AG09319 (cell line): ENCODE measurements at regions not wholly inside any gene's neighbourhood (a gene's known extent, or its start where the extent isn't known, plus 50 kb on each side); places are given as distances from the start of the nearest gene placed in this dataset.

ENCODE experiments used
- DNase-seq: peaks from one replicate; pipeline ENCODE4 v3.0.0-alpha.2; 2010; ENCODE audit warnings: low read depth; ENCODE audit errors: extremely low read depth
- CTCF ChIP-seq: IDR thresholded peaks from 2 replicates; pipeline ENCODE4 v1.5.1; 2011; ENCODE audit warnings: low read depth, mild to moderate bottlenecking, inconsistent platforms, low read length, moderate library complexity

- no peak for TF ChIP-seq CTCF
- DNase-seq, result no peak
Observed at GRCh38 chr15:61528581-61528910, 299.4 kb upstream of the RORA start.

GRCh38 chr15:61527836-61528580 lies 298.9 kb upstream of the RORA start:
- no peak for TF ChIP-seq CTCF
- DNase-seq, result no peak

GRCh38 chr15:61524545-61524944 lies 295.4 kb upstream of the RORA start:
- no peak for TF ChIP-seq CTCF
- DNase-seq, result no peak

GRCh38 chr15:61524086-61524485 lies 295.0 kb upstream of the RORA start:
- no peak for TF ChIP-seq CTCF
- no peak for DNase-seq

- no peak for TF ChIP-seq CTCF
- no peak for DNase-seq
Observed at GRCh38 chr15:61522411-61522810, 293.3 kb upstream of the RORA start.

- no peak for DNase-seq
- no peak for TF ChIP-seq CTCF
Observed at GRCh38 chr15:61521953-61522352, 292.9 kb upstream of the RORA start.

- DNase-seq, result no peak
- no peak for TF ChIP-seq CTCF
Observed at GRCh38 chr15:61519296-61519695, 290.2 kb upstream of the RORA start.
